ENCODE measurements at regions not wholly inside any gene's neighbourhood (a gene's known extent, or its start where the extent isn't known, plus 50 kb on each side); places are given as distances from the start of the nearest gene placed in this dataset.

DNA sequence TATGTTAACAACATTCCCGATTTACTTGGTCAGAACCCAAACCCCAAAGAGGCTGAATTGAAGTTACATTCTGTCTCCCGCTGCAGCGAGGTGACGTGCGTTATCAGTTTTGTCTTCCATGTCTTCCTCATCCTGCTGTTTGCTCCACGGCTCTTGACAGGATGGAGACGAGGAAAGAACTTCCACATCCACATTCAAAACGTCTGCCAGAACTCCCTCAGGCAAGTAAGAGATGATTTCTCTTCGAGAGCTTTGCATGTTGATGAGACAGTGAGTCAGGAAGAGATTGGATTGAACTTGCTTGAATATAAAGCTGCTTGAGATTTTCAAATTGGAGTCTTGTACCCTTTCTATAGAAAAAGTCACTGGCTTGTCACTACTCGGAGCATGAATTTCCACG is 242.6 kb downstream of the AUH start:
- Histone ChIP-seq H3K4me2 (ENCODE audit: low read depth, low read length, poor library complexity, severe bottlenecking) (no peak overlapping the region), H2AFZ (ENCODE audit: low read length) (no peak overlapping the region)

DNA sequence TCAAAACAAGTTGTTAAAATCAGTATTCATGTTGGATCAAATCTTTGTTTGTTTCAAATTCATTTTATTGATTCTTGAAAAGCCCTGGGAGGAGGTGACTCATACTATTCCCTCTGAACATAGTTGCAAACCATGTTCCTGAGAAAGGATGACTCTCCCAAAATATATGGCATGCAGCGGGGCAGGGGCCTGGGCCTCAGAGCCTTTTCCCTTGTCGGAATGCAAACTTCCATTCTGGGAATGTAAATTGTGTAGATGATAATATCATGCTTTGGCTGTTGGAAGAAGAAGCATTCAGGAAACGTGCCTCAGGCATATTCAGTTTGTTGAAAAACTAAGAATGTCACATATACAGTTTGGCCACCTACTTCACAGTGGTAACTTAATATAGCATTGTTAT is 242.0 kb downstream of the AUH start:
- Histone ChIP-seq H3K4me3 (ENCODE audit: low read length) (no peak overlapping the region), H3K79me2 (ENCODE audit: low read length) (no peaks in the 10 kb centered on the region), H3K4me2 (ENCODE audit: low read depth, low read length, poor library complexity, severe bottlenecking) (no peak overlapping the region), H3K27ac (ENCODE audit: low read length) (no peak overlapping the region), H2AFZ (ENCODE audit: low read length) (no peak overlapping the region), H3K36me3 (ENCODE audit: insufficient read depth, low read length) (no peaks in the 10 kb centered on the region), H3K27me3 (ENCODE audit: low read length) (no peaks in the 10 kb centered on the region), H3K9ac (ENCODE audit: low read length) (no peak overlapping the region), H3K4me1 (ENCODE audit: low read length) (no peaks in the 10 kb centered on the region), H4K20me1 (ENCODE audit: insufficient read depth, low read depth, low read length) (no peaks in the 10 kb centered on the region), H3K9me2 (replicated peaks; ENCODE audit: insufficient read depth, low read length) (no peaks in the 10 kb centered on the region), H3K9me3 (ENCODE audit: low read length) (no peaks in the 10 kb centered on the region)
- no peak for DNase-seq

More for the DNA sequence above, 242.6 kb downstream of the AUH start:
- H3K36me3 ChIP-seq (ENCODE audit: insufficient read depth, low read length): no peaks in the 10 kb centered on the region
- no peaks in the 10 kb centered on the region for H3K79me2 ChIP-seq (ENCODE audit: low read length)
- H3K9me3 ChIP-seq (ENCODE audit: low read length): no peaks in the 10 kb centered on the region
- H3K4me1 ChIP-seq (ENCODE audit: low read length): no peaks in the 10 kb centered on the region
- no peak for DNase-seq
- no peak overlapping the region for H3K27ac ChIP-seq (ENCODE audit: low read length)
- no peaks in the 10 kb centered on the region for H3K9me2 ChIP-seq (replicated peaks; ENCODE audit: insufficient read depth, low read length)
- H4K20me1 ChIP-seq (ENCODE audit: insufficient read depth, low read depth, low read length): no peaks in the 10 kb centered on the region
- no peak overlapping the region for H3K9ac ChIP-seq (ENCODE audit: low read length)
- H3K4me3 ChIP-seq (ENCODE audit: low read length): no peak overlapping the region
- no peaks in the 10 kb centered on the region for H3K27me3 ChIP-seq (ENCODE audit: low read length)

DNA sequence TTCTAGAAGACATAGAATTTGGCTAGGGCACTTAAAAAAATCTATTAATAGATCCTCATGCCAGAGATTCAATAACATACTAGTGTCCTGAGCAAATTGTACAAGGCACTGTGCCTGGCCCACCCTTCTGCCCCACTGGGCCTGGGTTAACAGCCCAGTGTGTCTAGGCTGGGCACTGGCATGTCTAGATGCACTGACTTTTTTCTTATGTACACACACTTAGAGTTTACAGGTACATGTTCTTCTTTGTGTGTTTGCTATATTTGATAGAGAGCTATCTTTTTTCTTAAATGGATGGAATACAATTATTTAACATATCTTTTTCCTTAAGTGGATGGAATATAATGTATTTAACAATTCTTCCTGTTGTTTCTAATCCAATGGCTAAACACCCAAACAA is 241.5 kb downstream of the AUH start:
- Histone ChIP-seq H2AFZ (ENCODE audit: low read length) (no peak overlapping the region), H3K9me2 (replicated peaks; ENCODE audit: insufficient read depth, low read length) (no peaks in the 10 kb centered on the region), H3K9ac (ENCODE audit: low read length) (no peak overlapping the region), H3K27me3 (ENCODE audit: low read length) (no peaks in the 10 kb centered on the region), H3K79me2 (ENCODE audit: low read length) (no peaks in the 10 kb centered on the region), H3K36me3 (ENCODE audit: insufficient read depth, low read length) (no peaks in the 10 kb centered on the region), H3K4me1 (ENCODE audit: low read length) (no peaks in the 10 kb centered on the region), H3K9me3 (ENCODE audit: low read length) (no peaks in the 10 kb centered on the region), H3K4me3 (ENCODE audit: low read length) (no peak overlapping the region), H3K27ac (ENCODE audit: low read length) (no peak overlapping the region), H3K4me2 (ENCODE audit: low read depth, low read length, poor library complexity, severe bottlenecking) (no peak overlapping the region), H4K20me1 (ENCODE audit: insufficient read depth, low read depth, low read length) (no peaks in the 10 kb centered on the region)
- DNase-seq: no peak

DNA sequence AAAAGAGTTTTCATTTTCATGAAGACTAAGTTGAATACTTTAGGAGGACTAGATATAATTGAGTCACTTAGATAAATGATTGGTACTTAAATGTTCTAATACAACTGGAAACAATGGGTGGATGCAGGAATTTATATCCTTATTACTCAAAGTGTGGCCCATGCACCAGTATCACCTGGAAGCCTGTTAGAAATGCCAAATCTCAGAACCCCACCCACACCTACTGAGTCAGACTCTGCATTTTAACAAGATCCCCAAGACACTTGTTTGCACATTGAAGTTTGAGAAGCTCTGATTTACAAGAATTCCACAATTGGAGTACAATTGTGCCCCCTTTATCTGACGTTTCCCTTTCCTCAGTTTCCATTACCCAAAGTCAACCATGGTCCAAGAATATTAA is 239.0 kb downstream of the AUH start:
- H3K4me3 ChIP-seq (ENCODE audit: low read length): no peak overlapping the region
- no peaks in the 10 kb centered on the region for H3K79me2 ChIP-seq (ENCODE audit: low read length)
- no peaks in the 10 kb centered on the region for H3K9me3 ChIP-seq (ENCODE audit: low read length)
- H4K20me1 ChIP-seq (ENCODE audit: insufficient read depth, low read depth, low read length): no peaks in the 10 kb centered on the region
- no peaks in the 10 kb centered on the region for H3K36me3 ChIP-seq (ENCODE audit: insufficient read depth, low read length)
- H3K27me3 ChIP-seq (ENCODE audit: low read length): no peaks in the 10 kb centered on the region
- no peak overlapping the region for H3K4me2 ChIP-seq (ENCODE audit: low read depth, low read length, poor library complexity, severe bottlenecking)
- H3K9ac ChIP-seq (ENCODE audit: low read length): no peak overlapping the region
- no peaks in the 10 kb centered on the region for H3K9me2 ChIP-seq (replicated peaks; ENCODE audit: insufficient read depth, low read length)
- H2AFZ ChIP-seq (ENCODE audit: low read length): no peak overlapping the region
- no peak overlapping the region for H3K27ac ChIP-seq (ENCODE audit: low read length)
- no peaks in the 10 kb centered on the region for H3K4me1 ChIP-seq (ENCODE audit: low read length)
- DNase-seq: no peak

DNA sequence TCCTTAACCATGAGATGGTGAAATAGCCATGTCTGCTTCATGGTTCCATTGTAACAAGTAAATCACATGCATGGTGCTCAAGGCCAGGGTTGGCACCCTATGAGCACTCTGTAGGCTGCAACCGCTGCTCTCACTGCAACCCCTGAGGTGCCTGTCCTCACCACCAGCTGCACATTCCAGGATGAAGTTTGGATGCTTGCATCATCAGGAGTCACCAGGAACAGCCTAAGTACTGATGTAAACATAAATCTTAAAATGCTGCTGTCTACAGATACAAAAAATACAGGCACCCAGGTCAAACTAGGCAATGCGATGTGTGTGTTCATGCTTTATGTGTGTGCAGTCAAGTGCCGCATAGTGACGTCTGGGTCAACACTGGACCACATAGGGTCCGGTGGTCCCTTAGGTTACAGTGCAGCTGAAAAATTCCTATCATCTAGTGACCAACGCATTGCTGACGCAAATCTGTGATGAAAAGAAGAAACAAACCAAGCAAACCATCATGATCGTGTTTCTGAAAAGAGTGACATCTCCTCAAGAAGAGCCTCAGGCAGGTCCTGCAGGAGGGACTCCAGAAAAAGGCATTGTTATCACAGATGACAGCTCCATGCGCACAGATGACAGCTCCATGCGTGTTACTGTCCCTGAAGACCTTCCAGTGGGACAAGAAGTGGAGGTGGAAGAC is 234.8 kb downstream of the AUH start:
- Histone ChIP-seq H3K4me2 (ENCODE audit: low read depth, low read length, poor library complexity, severe bottlenecking) (no peak overlapping the region), H4K20me1 (ENCODE audit: insufficient read depth, low read depth, low read length) (no peaks in the 10 kb centered on the region), H3K79me2 (ENCODE audit: low read length) (no peaks in the 10 kb centered on the region), H3K4me1 (ENCODE audit: low read length) (no peaks in the 10 kb centered on the region), H2AFZ (ENCODE audit: low read length) (no peak overlapping the region), H3K9me3 (ENCODE audit: low read length) (no peaks in the 10 kb centered on the region), H3K4me3 (ENCODE audit: low read length) (no peak overlapping the region), H3K36me3 (ENCODE audit: insufficient read depth, low read length) (no peaks in the 10 kb centered on the region), H3K9ac (ENCODE audit: low read length) (no peak overlapping the region), H3K9me2 (replicated peaks; ENCODE audit: insufficient read depth, low read length) (no peaks in the 10 kb centered on the region), H3K27ac (ENCODE audit: low read length) (no peak overlapping the region), H3K27me3 (ENCODE audit: low read length) (no peaks in the 10 kb centered on the region)
- no peak for DNase-seq

DNA sequence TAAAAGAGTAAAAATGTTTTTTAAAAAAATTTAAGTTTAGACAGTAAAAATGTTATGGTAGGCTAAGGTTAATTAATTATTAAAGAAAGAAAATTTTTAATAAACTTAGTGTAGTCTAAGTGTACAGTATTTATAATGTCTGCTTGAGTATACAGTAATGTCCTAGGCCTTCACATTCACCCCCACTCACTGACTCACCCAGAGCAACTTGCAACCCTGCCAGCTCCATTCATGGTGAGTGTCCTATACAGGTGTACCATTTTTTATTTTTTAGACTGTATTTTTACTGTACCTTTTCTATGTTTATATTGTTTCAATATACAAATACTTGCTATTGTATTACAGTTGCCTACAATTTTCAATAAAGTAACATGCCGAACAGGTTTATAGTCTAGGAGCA is 234.1 kb downstream of the AUH start:
- no peak overlapping the region for H3K4me2 ChIP-seq (ENCODE audit: low read depth, low read length, poor library complexity, severe bottlenecking)
- no peak for DNase-seq
- H3K9ac ChIP-seq (ENCODE audit: low read length): no peak overlapping the region
- H3K9me3 ChIP-seq (ENCODE audit: low read length): no peaks in the 10 kb centered on the region
- H3K9me2 ChIP-seq (replicated peaks; ENCODE audit: insufficient read depth, low read length): no peaks in the 10 kb centered on the region
- H3K4me3 ChIP-seq (ENCODE audit: low read length): no peak overlapping the region
- H3K27me3 ChIP-seq (ENCODE audit: low read length): no peaks in the 10 kb centered on the region
- H3K27ac ChIP-seq (ENCODE audit: low read length): no peak overlapping the region
- H3K4me1 ChIP-seq (ENCODE audit: low read length): no peaks in the 10 kb centered on the region
- no peaks in the 10 kb centered on the region for H3K36me3 ChIP-seq (ENCODE audit: insufficient read depth, low read length)
- no peaks in the 10 kb centered on the region for H4K20me1 ChIP-seq (ENCODE audit: insufficient read depth, low read depth, low read length)
- no peak overlapping the region for H2AFZ ChIP-seq (ENCODE audit: low read length)
- H3K79me2 ChIP-seq (ENCODE audit: low read length): no peaks in the 10 kb centered on the region

DNA sequence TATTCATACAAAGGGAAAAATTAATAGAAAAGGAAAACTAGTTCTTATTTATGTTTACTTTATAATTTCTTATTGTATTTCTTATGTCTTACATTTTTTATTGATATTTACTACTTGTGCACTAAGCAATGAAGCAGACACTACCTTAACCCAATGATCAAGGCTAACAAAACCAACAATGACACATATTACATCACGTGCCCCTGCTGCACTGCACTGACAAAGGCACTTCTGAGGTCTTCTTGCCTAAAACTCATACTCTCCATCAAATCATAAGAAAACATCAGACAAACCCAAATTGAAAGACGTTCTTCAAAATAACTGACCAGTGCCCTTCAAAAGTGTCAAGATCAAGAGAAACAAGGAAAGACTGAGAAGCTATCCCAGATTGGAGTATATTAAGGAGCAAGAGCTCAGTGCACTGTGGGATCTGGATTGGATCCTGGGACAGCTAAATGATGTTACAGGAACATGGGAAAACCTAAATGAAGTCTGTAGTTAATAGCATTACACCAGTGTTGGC is 230.9 kb downstream of the AUH start:
- Histone ChIP-seq H4K20me1 (ENCODE audit: insufficient read depth, low read depth, low read length) (no peaks in the 10 kb centered on the region), H3K36me3 (ENCODE audit: insufficient read depth, low read length) (no peaks in the 10 kb centered on the region), H3K4me1 (ENCODE audit: low read length) (no peaks in the 10 kb centered on the region), H3K27me3 (ENCODE audit: low read length) (no peaks in the 10 kb centered on the region), H3K9me2 (replicated peaks; ENCODE audit: insufficient read depth, low read length) (no peaks in the 10 kb centered on the region), H3K4me3 (ENCODE audit: low read length) (no peak overlapping the region), H3K9ac (ENCODE audit: low read length) (no peak overlapping the region), H3K4me2 (ENCODE audit: low read depth, low read length, poor library complexity, severe bottlenecking) (no peak overlapping the region), H3K79me2 (ENCODE audit: low read length) (no peaks in the 10 kb centered on the region), H3K27ac (ENCODE audit: low read length) (no peak overlapping the region), H2AFZ (ENCODE audit: low read length) (no peak overlapping the region), H3K9me3 (ENCODE audit: low read length) (no peaks in the 10 kb centered on the region)
- no peak for DNase-seq

DNA sequence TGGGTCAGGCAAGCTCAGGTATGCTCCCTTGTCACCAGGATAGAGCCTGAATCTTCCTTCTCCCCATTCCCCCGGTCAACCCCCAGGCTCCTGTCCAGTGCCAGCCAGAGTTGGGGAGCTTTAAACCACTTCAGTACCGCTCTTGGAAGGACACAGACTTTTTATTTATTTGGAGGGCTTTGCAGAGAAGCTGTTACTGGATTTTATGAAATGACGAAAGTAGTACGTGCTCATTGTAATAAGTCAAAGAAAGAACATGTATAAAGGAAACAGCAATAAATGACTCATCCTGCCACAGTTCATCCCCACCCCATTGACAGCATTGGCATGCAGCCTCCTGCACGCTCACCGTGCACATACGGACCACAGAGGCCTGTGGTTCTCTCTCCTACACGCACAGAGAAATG is 230.3 kb downstream of the AUH start:
- H3K36me3 ChIP-seq (ENCODE audit: insufficient read depth, low read length): no peaks in the 10 kb centered on the region
- no peaks in the 10 kb centered on the region for H3K9me3 ChIP-seq (ENCODE audit: low read length)
- no peaks in the 10 kb centered on the region for H3K4me1 ChIP-seq (ENCODE audit: low read length)
- H3K4me2 ChIP-seq (ENCODE audit: low read depth, low read length, poor library complexity, severe bottlenecking): no peak overlapping the region
- H3K79me2 ChIP-seq (ENCODE audit: low read length): no peaks in the 10 kb centered on the region
- no peak for DNase-seq
- H3K4me3 ChIP-seq (ENCODE audit: low read length): no peak overlapping the region
- no peaks in the 10 kb centered on the region for H4K20me1 ChIP-seq (ENCODE audit: insufficient read depth, low read depth, low read length)
- no peak overlapping the region for H3K9ac ChIP-seq (ENCODE audit: low read length)
- H3K27ac ChIP-seq (ENCODE audit: low read length): no peak overlapping the region
- no peaks in the 10 kb centered on the region for H3K9me2 ChIP-seq (replicated peaks; ENCODE audit: insufficient read depth, low read length)
- H3K27me3 ChIP-seq (ENCODE audit: low read length): no peaks in the 10 kb centered on the region
- no peak overlapping the region for H2AFZ ChIP-seq (ENCODE audit: low read length)

Data from Karpas-422 (cell line).